GM06990 (cell line): ENCODE measurements at regions not wholly inside any gene's neighbourhood (a gene's known extent, or its start where the extent isn't known, plus 50 kb on each side); places are given as distances from the start of the nearest gene placed in this dataset.

Experiments used
- DNase-seq: peaks from one replicate; pipeline ENCODE4 v3.0.0-alpha.2; 2011; ENCODE audit not compliant: insufficient read length; ENCODE audit errors: extremely low read depth
- H3K27me3 ChIP-seq: replicated peaks from 2 replicates; pipeline ENCODE4 v1.6.0; 2011; ENCODE audit warnings: low read length; ENCODE audit not compliant: control insufficient read depth, insufficient read depth
- H3K36me3 ChIP-seq: 2 replicates; pipeline ENCODE4 v1.5.1; 2011; ENCODE audit warnings: low read length; ENCODE audit not compliant: control insufficient read depth, insufficient read depth
- H3K4me3 ChIP-seq: replicated peaks from 2 replicates; pipeline ENCODE4 v1.5.1; 2011; ENCODE audit warnings: low read depth, mild to moderate bottlenecking, control low read depth, low read length
- CTCF ChIP-seq: IDR thresholded peaks from 2 replicates; pipeline ENCODE4 v1.5.1; 2011; ENCODE audit warnings: low read length, control low read depth, mild to moderate bottlenecking, inconsistent platforms; ENCODE audit not compliant: insufficient read depth, poor library complexity, severe bottlenecking

- H3K27me3 ChIP-seq: no peaks in the 10 kb centered on the region; the same call in 1 of the 2 replicates
- no peak for TF ChIP-seq CTCF
- H3K4me3 ChIP-seq: no peak overlapping the region
- DNase-seq: no peak
- no peaks in the 10 kb centered on the region for H3K36me3 ChIP-seq
Observed at GRCh38 chr15:86021281-86022264, 58.1 kb upstream of the AGBL1 start.

GRCh38 chr15:86028961-86029360 is 50.7 kb upstream of the AGBL1 start:
- no peak for TF ChIP-seq CTCF
- Histone ChIP-seq H3K27me3 (peaks cover 1% of the 10 kb centered on the region), H3K36me3 (no peaks in the 10 kb centered on the region), H3K4me3 (no peak overlapping the region)
- DNase-seq: no peak
